HUDEP-2 (cell line): ENCODE measurements at regions not wholly inside any gene's neighbourhood (a gene's known extent, or its start where the extent isn't known, plus 50 kb on each side); places are given as distances from the start of the nearest gene placed in this dataset.
"Not testable (repeated sequence)": the region's sequence is repeated elsewhere in the genome, so short reads cannot be mapped to it uniquely, and the experiment has no call there.

ENCODE experiments used
- DNase-seq, 76 experiments: peaks; one replicate each; lab custom pipeline; 2025; ENCODE audit not compliant: unreplicated experiment in 76 of 76; lab: John Stamatoyannopoulos, UW

DNA sequence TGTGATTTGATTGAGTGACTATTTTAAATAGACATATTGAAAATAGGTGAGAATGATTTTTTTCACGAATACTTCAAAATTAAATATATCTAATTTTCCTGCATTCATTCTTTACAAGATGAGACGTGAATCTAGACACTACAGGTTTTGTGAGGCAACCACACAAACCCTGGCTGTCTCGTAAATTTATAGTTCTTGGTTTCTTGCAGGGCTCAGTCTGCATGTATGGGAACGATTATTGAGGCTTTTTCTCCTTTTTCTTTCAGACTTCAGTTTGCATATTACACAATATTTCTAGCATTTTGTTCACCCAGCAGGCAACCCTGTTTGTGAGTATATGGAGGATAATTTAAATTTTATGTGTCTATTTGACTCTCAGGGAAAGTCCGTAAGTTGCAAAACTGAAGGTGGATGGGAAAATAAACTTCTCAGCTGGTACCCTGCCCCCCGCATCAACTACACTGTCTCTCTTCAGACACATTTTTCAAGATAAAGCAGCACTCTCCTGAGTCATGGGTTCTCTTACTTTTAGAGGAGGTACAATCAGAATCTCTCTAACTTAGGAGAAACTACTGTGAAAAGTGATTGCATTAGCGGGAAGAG is 1349.3 kb downstream of the GRIK2 start:
- no peak for DNase-seq

DNA sequence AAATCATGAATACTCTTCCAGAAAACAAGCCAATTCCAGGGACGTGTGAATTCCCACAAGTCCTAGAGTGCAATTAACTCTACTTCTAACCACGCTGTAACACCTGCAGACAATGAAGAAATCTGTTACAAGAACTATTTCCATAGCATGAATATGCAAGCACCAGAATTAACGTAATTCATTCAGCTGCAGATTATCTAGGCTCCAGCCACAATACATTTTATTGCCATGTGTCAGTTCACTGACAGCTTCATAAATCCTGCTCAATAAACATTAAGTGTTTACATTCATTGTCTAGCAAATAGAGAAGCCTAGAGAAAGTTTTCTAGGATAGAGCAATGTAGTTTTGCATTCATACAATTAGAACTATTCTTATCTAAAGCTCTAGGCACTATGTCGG is 1348.5 kb downstream of the GRIK2 start:
- DNase-seq = no peak

DNA sequence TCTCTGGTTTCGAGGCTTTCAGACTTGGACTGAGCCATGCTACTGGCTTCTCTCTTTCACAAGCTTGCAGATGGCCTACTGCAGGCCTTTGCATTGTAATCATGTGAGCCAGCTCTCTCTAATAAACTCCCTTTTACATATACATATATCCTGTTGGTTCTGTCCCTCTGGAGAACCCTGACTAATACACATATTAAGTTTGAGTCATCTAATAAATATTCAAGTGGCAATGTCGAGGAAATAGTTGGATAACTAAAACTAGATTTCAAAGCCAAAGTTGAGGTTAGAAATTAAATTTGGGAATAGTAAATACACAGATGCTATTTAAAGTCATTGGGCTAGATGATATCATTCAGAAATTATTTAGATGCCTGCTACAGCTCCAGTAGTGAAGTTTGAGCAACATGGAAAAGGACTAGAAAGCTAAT is 1343.4 kb downstream of the GRIK2 start:
- no peak for DNase-seq

DNA sequence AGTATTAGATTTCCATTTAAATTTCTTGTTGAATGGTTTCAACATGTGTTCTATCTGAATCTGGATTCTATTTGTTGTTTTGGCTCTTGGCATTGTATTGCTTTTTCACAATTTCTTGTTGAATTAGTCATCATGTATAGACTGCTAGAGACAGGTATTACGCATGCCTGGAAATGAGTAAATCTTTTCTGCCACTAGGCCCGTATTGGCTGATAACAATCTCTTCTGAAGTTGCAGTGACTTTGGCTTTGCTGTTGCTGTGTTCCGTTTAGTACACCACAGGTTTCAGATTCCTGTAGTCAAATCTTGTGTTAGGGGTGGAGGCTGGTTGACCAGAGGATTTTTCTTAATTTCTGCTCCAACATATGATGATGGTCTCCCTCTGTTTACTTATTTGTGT is 1339.4 kb downstream of the GRIK2 start:
- no peak for DNase-seq

GRCh38 chr6:102722086-102722485 is 1328.6 kb downstream of the GRIK2 start:
- not testable (repeated sequence) for DNase-seq

DNA sequence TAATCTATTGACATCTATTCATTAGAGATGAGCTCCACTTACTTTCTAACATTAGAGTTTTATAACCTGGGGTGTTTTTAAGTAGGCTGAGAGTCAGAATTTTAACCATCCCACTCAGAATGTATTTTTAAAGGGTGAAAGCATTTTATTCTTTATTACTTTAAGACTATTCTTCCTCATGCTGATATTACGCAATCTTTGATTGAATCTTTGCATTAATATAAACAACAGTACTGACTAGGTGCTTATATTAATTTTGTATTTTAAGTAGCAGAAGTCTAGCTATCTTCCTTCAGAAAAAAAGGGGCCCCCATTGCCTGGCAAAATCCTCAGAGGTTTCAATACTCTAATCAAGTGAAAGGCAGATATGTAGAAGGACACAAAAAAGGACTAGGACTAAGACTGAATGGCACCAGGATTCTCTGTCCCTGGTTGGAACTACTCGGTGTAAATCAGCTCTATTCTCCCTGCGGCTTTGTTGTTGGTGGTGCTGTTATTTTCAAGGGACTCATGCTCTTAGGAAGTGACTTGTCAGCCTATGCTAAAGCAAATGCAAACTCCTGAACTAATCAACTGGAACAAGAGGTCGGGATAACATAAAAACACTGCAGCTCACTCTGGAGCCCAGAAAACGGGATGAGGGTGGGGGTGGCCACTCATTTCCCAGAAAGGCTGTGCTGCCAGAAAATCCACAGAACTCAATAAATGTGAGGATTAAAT is 1324.4 kb downstream of the GRIK2 start:
- no peak for DNase-seq

DNA sequence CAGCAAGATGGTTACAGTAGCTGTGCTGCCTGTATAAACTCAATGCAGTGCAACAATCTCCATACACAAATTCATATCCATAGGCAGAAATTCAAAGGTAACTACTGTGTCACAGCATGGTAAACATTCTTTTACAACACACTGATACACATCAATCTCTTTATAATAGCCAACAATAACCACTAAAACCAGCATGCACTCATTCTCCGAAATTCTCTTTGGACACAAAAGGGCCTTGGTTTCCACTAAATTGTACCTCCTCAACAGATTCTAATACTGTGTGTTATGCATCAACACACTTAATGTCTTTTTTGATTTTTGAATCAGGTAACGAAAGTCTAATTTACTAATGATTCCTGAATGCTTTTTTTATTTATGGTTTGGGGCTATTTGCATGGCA is 1323.7 kb downstream of the GRIK2 start:
- DNase-seq = no peak

DNA sequence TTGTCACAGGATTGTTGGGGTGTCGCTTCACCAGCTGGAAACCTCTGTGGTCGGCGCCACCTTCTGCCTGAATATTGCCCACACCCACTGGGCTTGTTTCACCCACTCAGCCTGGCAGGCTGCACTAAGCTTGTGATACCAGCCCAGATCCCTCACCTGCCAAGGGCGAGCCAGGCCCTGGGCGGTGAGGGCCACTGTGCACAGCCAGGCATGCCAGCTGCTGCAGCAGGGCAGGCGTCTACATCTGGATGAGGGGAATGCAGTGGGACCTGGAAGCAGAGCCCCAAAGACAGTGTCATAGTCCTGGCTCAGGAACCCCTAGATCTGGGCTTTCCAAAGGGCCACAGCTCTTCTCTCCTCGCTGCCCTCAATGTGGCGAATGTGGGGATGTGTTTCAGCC is 1307.5 kb downstream of the GRIK2 start:
- no peak for DNase-seq

- DNase-seq = no peak
Measured at GRCh38 chr6:102686461-102686860, 1293.0 kb downstream of the GRIK2 start.

GRCh38 chr6:102680413-102680812 is 1286.9 kb downstream of the GRIK2 start:
- no peak for DNase-seq

DNA sequence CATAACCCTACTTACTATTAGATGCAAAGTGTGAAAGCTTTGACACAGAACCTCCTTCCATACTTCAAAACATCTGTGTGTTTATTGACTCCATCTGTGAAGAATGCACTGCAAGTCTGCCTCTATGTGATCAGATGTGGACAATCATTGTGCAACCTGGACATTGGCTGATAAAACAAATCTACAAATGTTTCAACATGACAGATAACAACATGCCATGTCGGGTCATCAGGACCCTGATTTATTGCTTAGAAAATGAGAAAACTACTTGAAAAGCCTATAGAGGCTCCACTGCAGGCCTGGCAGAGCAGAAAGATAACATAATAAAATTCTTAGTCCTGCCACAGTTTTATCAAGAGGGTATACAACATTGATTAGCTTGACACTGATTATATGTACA is 1286.4 kb downstream of the GRIK2 start:
- DNase-seq = no peak

- DNase-seq = no peak
Measured at GRCh38 chr6:102677225-102677624, 1283.7 kb downstream of the GRIK2 start.

- no peak for DNase-seq
Measured at GRCh38 chr6:102670735-102671134, 1277.2 kb downstream of the GRIK2 start.

GRCh38 chr6:102662851-102663250 is 1269.3 kb downstream of the GRIK2 start:
- DNase-seq = no peak

DNA sequence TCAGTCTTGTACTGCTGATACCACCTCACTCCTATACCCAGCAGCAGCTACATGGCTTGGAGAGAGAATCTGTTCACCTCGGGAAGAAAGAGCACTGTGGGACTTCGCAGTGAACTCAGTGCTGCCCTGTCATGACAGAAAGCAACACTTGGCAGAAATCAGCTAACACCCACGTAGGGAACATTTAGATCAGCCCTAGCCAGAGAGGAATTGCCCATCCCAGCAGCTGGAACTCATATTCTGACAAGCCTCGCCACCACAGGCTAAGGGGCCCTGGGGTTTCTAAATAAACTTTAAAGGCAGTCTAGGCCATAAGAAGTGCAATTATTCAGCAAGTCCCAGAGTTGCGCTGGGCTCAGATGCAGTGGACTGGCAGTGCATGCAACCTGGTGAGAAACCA is 1266.8 kb downstream of the GRIK2 start:
- no peak for DNase-seq

GRCh38 chr6:102655823-102656222 is 1262.3 kb downstream of the GRIK2 start:
- DNase-seq = no peak

GRCh38 chr6:102641426-102641825 is 1247.9 kb downstream of the GRIK2 start:
- DNase-seq = no peak

GRCh38 chr6:102631921-102632320 is 1238.4 kb downstream of the GRIK2 start:
- no peak for DNase-seq

- no peak for DNase-seq
Measured at GRCh38 chr6:102623201-102623600, 1229.7 kb downstream of the GRIK2 start.

DNA sequence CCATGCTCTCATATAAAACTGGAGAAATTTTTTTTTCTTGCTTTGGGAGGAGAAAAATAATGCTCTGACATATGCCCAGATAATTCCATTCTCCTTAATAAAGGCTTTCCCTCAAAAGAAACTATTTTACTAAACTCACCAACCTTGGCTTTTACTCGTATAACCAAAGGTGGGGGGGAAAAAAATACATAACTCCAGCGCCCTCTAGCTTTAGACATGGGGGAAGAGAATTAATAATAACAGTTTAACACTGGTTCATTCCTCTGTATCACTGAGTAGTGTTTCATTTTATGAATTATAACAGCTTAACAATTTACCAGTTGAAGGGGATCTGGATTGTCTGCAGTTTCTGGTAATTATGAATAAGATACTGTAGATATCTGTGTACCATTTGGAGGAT is 1226.1 kb downstream of the GRIK2 start:
- DNase-seq = peak in 3 of 76 experiments; percentile 6 to 22 (median 6)

- no peak for DNase-seq
Measured at GRCh38 chr6:102582569-102582968, 1189.1 kb downstream of the GRIK2 start.

GRCh38 chr6:102581378-102582124 is 1188.0 kb downstream of the GRIK2 start:
- no peak for DNase-seq
